Activated CD4-positive, alpha-beta T cell treated with anti-CD3 and anti-CD28 coated beads, Interleukin-2, amount 10 ng/mL, durations not matched to agents 24 days and 14 days (primary cell): ENCODE measurements at regions not wholly inside any gene's neighbourhood (a gene's known extent, or its start where the extent isn't known, plus 50 kb on each side); places are given as distances from the start of the nearest gene placed in this dataset.
A peak's percentile ranks its signal among the peaks of the same experiment; 100 is the strongest.

Source experiments
- DNase-seq: peaks from one replicate; pipeline ENCODE4 v3.0.0; 2022
- H3K27ac Mint-ChIP-seq: one replicate; pipeline ENCODE4 v1.8.0; 2022; ENCODE audit warnings: mild to moderate bottlenecking, mixed read lengths
- H3K27me3 Mint-ChIP-seq: one replicate; pipeline ENCODE4 v1.8.0; 2022; ENCODE audit warnings: mixed read lengths
- H3K36me3 Mint-ChIP-seq: one replicate; pipeline ENCODE4 v1.8.0; 2022; ENCODE audit warnings: low read depth, mild to moderate bottlenecking, mixed read lengths
- H3K4me1 Mint-ChIP-seq: one replicate; pipeline ENCODE4 v1.8.0; 2021; ENCODE audit warnings: mixed read lengths
- H3K4me3 Mint-ChIP-seq: one replicate; pipeline ENCODE4 v1.8.0; 2022; ENCODE audit warnings: mild to moderate bottlenecking, moderate library complexity, mixed read lengths
- H3K9me3 Mint-ChIP-seq: one replicate; pipeline ENCODE4 v1.8.0; 2021; ENCODE audit warnings: mixed read lengths
- intact Hi-C: fragments of 100-400 bp; cut with micrococcal nuclease; formaldehyde crosslinking; loops from one replicate; pipeline ENCODE4 v1.15.1; 2023

- H3K4me3 Mint-ChIP-seq: no peak overlapping the region
- no peaks in the 10 kb centered on the region for H3K27me3 Mint-ChIP-seq
- no peak overlapping the region for H3K27ac Mint-ChIP-seq
- no peaks in the 10 kb centered on the region for H3K9me3 Mint-ChIP-seq
- intact Hi-C loops: no loop called here
- no peak for DNase-seq
- peaks cover 20% of the 10 kb centered on the region for H3K36me3 Mint-ChIP-seq
- H3K4me1 Mint-ChIP-seq: peaks cover 35% of the 10 kb centered on the region
These were observed 53.8 kb upstream of the CLCN4 start for GRCh38 chrX:10103023-10103422.

GRCh38 chrX:10104958-10105658, 51.7 kb upstream of the CLCN4 start:
- peaks cover 28% of the 10 kb centered on the region for H3K4me1 Mint-ChIP-seq
- H3K9me3 Mint-ChIP-seq: no peaks in the 10 kb centered on the region
- no peak for DNase-seq
- no peak overlapping the region for H3K4me3 Mint-ChIP-seq
- peaks cover 22% of the 10 kb centered on the region for H3K36me3 Mint-ChIP-seq
- H3K27ac Mint-ChIP-seq: no peak overlapping the region
- intact Hi-C loops: no loop called here
- no peaks in the 10 kb centered on the region for H3K27me3 Mint-ChIP-seq

DNA sequence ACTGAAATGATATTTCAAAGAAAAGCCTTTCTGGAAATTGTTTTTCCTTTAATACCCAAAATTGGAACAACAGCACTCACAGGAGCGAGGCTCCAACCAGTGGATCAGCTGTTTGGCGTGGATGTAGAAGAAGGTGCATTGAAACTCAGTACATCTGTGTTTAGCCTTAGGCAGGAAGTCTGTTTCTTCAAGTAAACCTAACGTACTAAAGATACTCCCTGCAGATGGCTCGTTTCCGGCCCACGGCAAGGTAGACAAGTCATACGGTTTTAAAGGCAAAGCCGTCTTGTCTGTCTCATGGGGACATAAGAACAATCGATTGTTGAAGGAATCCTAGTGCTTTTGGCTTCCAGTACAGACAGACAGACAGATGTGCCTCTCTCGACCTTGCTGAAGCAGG, 50.0 kb upstream of the CLCN4 start:
- peak overlapping the region; percentile 83 for H3K27ac Mint-ChIP-seq
- peak; percentile 83 for DNase-seq
- H3K9me3 Mint-ChIP-seq: no peaks in the 10 kb centered on the region
- H3K4me1 Mint-ChIP-seq: peaks cover 39% of the 10 kb centered on the region
- intact Hi-C loops: no loop called here
- peaks cover 22% of the 10 kb centered on the region for H3K36me3 Mint-ChIP-seq
- no peaks in the 10 kb centered on the region for H3K27me3 Mint-ChIP-seq
- peak overlapping the region; percentile 39 for H3K4me3 Mint-ChIP-seq
